Hematopoietic multipotent progenitor cell (in vitro differentiated cells): ENCODE measurements at regions not wholly inside any gene's neighbourhood (a gene's known extent, or its start where the extent isn't known, plus 50 kb on each side); places are given as distances from the start of the nearest gene placed in this dataset. TPM values are rescaled to one million over a fixed set of nuclear protein-coding genes. Genes with fewer than 3 reads are reported as not detected.
A peak's percentile ranks its signal among the peaks of the same experiment; 100 is the strongest.
"Not testable (repeated sequence)": the region's sequence is repeated elsewhere in the genome, so short reads cannot be mapped to it uniquely, and the experiment has no call there.

Experiments used
- DNase-seq, 3 donors: peaks; one replicate each; pipeline ENCODE4 v3.0.0-alpha.2; 2011 to 2015; ENCODE audit warnings: low read depth in 2 of 3, low spot score in 2 of 3
- small RNA-seq: library from RNA; depleted of rRNA; stranded (forward); fragments of <200 nt; gene quantifications from one replicate; pipeline ENCODE3, GENCODE V24; 2012

DNA sequence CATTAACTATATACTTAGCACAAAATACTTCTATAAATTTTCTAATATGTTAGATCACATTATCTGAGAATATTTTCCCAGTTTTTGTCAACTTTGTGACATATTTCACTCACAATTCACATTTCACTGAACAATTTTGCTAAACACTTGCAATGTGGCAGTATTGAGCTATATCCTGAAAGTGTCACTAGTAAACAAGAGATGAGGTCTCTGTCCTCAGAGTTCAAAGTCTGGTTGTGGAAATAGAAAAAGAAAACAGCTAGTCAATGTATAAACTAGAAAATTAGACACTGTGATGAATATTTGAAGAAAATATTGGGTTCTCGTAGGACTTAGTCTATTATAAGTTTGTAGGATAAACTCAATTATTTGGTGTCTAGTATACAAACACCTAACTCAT lies 87.4 kb upstream of the CHORDC1 start:
- no peak for DNase-seq

DNA sequence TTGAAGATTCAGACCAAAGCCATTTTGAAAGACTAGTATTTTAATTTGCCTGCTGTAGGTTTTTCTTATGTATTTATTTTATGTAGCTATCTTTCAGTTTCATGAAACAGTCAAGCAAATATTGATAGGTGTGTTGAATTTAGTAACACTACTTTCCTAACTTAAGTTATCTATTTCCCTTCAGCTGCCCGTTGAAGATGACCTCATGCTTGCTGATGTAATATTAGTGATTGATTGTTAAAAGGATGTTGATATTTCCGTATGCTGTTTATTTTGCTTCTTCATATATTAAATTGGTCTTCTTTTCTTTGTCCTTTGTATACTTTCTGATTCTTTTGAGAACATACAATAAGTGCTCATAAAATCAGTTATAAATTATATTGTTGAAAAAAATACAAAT lies 86.8 kb upstream of the CHORDC1 start:
- no peak for DNase-seq

DNA sequence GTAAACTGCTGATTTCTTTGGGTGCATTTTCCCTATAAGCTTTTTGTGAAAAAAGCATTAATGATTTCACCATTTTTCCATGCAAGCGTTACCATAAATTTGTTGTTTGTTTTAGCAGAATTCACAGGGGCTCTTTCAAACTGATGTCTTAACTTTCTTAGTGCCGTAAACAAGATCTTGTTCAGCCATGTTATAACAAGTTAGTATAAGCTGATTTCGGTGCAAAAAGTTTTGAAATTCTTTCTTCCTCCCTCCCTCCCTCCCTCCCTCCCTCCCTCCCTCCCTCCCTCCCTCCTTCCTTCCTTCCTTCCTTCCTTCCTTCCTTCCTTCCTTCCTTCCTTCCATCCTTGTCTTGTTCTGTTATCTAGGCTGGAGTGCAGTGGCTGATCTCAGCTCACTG lies 71.7 kb upstream of the CHORDC1 start:
- no peak for DNase-seq

DNA sequence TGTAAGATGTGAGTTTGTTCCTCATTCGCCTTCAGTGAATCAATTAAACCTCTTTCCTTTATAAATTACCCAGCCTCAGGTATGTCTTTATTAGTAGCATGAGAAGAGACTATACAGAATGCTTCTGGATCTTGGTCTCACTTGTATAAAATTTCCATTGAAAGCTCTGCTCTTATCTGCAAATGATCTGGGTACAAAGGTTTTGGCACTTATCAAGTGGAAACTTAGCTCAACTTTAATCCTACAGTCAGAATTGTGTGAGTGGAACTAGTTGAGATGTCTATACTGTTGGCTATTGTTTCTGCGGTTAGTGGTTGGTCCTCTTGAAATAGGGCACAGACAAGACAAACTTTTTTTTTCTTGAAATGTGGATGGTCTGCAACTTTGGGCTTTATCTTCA lies 71.2 kb upstream of the CHORDC1 start:
- DNase-seq, result no peak

DNA sequence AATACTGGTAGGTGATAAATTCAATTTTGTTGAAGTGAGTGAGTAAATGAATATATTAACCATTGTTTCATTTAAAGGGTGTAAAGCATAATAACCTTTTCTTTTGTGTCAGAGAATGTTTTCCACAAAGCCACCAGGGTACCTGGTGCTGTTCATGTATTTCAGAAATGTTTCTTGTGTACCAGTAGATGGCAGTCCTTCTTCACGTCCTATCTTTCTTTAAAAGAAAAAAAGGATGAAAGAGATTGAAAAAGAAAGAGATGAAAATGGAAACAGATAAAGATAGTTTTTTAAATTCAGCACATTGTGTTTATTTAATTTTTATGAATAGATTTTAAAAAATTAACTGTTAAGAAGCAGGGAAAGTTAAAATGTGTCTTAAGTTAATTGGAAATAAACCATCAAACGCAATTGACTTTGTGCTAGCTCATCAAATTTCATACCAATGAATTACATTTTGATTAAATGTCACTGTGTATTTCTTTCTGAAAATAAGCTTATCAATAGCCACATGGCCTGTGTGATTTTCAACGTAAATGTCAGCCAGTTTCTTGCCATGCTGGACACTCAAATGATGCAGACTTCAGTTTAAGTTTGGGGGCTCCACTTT lies 65.5 kb upstream of the CHORDC1 start:
- peak in 2 of 3 donors; percentile 10 to 27 for DNase-seq

DNA sequence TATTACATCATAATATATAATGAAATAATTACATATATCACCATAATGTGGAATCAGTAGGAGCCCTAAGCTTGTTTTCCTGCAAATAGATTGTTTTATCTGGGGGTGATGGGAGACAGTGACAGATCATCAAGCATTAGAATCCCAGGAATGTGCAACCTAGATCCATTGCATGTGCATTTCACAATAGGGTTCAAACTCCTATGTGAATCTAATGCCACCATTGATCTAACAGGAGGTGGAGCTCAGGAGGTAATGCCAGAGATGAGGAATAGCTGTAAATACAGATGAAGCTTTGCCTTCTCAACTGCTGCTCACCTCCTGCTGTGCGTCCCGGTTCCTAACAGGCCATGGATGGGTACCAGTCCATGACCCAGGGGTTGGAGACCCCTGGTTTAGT lies 63.8 kb upstream of the CHORDC1 start:
- no peak for DNase-seq

DNA sequence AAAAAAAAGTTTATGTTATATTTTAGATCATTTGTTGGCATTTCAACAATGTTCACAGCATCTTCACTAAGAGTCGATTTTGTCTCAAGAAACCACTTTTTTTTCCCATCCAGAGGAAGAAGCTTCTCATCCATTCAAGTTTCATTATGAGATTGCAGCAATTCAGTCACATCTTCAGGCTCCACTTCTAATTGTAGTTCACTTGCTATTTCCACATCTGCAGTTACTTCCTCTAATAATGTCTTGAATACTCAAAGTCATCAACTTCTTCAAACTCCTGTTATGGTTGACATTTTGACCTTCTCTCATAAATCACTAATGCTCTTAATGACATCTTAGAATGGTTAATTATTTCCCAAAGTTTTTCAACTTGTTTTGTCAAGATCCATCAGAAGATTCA lies 61.3 kb upstream of the CHORDC1 start:
- no peak for DNase-seq

DNA sequence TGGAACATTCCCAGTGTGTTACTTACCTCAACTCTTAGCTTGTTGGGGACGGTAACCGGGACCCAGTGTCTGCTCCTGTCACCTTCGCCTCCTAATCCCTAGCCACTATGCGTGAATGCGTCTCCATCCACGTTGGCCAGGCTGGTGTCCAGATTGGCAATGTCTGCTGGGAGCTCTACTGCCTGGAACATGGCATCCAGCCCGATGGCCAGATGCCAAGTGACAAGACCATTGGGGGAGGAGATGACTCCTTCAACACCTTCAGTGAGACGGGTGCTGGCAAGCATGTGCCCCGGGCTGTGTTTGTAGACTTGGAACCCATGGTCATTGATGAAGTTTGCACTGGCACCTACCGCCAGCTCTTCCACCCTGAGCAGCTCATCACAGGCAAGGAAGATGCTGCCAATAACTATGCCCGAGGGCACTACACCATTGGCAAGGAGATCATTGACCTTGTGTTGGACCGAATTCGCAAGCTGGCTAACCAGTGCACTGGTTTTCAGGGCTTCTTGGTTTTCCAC lies 59.8 kb upstream of the CHORDC1 start:
- DNase-seq, result not testable (repeated sequence)

DNA sequence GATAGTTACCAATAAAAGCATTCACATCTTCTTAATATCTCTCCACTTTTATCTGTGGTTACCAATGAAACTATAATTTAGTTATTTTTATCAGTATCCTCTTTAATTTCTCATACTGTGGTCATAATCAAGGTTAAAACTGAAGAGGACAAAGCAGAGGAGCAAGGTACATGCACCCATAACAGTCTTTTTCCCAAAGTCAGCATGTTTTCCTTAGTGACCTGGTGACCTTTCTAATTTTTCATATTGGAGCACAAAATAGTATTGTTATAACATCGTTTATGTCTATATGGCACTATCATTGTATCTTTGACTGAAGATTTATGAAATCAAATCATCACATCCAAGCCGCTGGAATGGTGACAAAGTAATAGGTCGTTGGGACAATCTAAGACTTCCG lies 51.5 kb upstream of the CHORDC1 start:
- DNase-seq, result no peak

Small RNA genes in the stretch of these regions (small RNA-seq; reads per million reads assigned to genes)
- gene AP001002.3, result not detected
- gene MIR1261, result not detected
- gene MIR4490, result not detected
